Ovary (tissue), 3 donors: ENCODE measurements at regions not wholly inside any gene's neighbourhood (a gene's known extent, or its start where the extent isn't known, plus 50 kb on each side); places are given as distances from the start of the nearest gene placed in this dataset.

Experiments
- POLR2A ChIP-seq: fragments of 450-650 bp; IDR thresholded peaks from one replicate; pipeline ENCODE4 v1.6.1; 2017; ENCODE audit warnings: antibody characterized with exemption, mild to moderate bottlenecking, moderate library complexity
- TF ChIP-seq, protein P1 (sequence below), 3 donors: fragments of 450-650 bp in 2 of 3; fragments of 200-600 bp in 1 of 3; IDR thresholded peaks; one replicate each; pipeline versions ENCODE4 v1.5.1 to v1.8.0; 2016 to 2022; ENCODE audit warnings: antibody characterized with exemption in 3 of 3, mild to moderate bottlenecking in 1 of 3
- donor health status: DM: no; HTN: no; CAD: no.

- no peak for TF ChIP-seq POLR2A
- TF ChIP-seq, protein P1, sequence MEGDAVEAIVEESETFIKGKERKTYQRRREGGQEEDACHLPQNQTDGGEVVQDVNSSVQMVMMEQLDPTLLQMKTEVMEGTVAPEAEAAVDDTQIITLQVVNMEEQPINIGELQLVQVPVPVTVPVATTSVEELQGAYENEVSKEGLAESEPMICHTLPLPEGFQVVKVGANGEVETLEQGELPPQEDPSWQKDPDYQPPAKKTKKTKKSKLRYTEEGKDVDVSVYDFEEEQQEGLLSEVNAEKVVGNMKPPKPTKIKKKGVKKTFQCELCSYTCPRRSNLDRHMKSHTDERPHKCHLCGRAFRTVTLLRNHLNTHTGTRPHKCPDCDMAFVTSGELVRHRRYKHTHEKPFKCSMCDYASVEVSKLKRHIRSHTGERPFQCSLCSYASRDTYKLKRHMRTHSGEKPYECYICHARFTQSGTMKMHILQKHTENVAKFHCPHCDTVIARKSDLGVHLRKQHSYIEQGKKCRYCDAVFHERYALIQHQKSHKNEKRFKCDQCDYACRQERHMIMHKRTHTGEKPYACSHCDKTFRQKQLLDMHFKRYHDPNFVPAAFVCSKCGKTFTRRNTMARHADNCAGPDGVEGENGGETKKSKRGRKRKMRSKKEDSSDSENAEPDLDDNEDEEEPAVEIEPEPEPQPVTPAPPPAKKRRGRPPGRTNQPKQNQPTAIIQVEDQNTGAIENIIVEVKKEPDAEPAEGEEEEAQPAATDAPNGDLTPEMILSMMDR (IDR thresholded peaks at IDR 0.05) = no peak
Observed at GRCh38 chr2:198945496-198945895, 512.2 kb downstream of the SATB2 start.
